ENCODE measurements at regions not wholly inside any gene's neighbourhood (a gene's known extent, or its start where the extent isn't known, plus 50 kb on each side); places are given as distances from the start of the nearest gene placed in this dataset.

DNA sequence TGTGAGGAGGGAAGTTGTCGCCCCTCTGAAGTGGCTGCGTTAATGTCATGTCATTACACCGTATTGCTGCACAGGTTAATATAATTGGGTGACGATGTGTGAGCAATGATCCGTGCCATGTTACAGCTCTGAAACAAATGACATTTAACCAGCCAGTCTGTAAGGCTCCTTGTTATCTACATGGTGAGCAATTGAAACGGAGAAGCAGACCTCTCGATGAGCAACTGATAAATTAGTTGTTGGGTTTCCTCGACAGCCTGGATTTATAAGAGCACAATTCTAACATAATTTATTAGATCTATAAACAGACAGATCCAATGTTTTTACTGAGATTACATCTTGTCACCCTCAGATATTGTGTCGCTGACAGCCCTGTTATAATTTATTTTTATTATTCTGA is 49.9 kb upstream of the MAFB start:
- peak; percentile 34 for DNase-seq

GRCh38 chr20:40739841-40740240 is 50.8 kb upstream of the MAFB start:
- DNase-seq = no peak

GRCh38 chr20:40741507-40742106 is 52.6 kb upstream of the MAFB start:
- DNase-seq = no peak

- no peak for DNase-seq
Observed at GRCh38 chr20:40743141-40743775, 54.2 kb upstream of the MAFB start.

DNA sequence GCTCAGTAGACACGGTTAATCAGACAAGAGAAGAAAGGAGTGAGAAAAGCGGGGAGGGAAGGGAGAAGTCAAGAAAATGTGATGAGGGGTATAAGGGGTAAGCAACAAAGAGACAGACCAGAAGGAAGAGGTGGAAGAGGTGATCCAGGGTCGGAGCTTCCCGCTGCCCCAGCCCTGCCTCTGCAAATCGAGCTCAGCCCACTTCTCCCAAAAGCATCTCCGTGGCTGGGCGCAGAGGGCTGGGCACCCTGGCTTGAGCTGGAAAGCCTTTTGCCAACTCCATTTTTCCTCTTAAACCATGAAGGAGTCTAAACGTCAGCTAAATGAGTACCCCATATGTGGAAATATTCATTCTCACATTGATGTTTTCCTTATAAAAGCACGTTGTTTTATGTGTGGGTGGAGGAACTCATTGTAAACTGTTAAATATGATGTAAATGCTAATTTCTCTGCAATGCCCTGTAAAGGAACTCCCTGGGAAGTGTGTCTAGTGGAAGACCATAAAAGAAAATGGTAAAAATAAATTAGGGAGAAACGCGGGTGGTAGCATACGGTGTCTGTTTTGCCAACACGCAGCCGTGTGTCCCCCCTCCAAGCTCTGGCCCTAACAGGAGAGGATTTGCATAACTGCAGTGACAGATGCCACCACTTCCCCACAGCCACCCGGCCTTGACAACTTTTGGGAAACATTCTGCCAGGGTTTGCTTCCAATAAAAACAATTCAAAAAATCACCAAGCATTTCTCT is 55.2 kb upstream of the MAFB start:
- DNase-seq = no peak

- DNase-seq = no peak
Observed at GRCh38 chr20:40744818-40745175, 55.8 kb upstream of the MAFB start.

GRCh38 chr20:40746251-40746650 is 57.2 kb upstream of the MAFB start:
- no peak for DNase-seq

DNA sequence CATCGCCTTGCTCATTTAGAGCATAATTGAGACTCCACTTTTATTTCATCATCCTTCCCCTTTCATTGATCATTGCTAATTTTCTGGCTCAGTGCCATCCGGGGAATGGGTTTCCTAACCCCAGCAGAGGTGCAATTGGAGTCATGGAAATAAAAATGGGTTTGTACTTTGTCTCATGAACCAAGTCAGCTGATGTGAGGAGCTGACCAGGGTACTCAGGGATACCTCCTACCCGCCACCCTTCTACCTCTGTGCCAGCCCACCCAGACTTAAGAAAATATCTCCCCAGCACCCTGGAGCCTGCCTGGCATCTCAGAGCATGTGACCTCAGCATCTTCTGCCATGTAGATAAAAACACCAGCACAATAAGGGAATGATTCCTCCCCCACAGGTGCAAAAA is 59.1 kb upstream of the MAFB start:
- DNase-seq = no peak

- no peak for DNase-seq
Observed at GRCh38 chr20:40749985-40750506, 61.0 kb upstream of the MAFB start.

- no peak for DNase-seq
Observed at GRCh38 chr20:40750541-40751035, 61.6 kb upstream of the MAFB start.

- DNase-seq = no peak
Observed at GRCh38 chr20:40753472-40753871, 64.4 kb upstream of the MAFB start.

DNA sequence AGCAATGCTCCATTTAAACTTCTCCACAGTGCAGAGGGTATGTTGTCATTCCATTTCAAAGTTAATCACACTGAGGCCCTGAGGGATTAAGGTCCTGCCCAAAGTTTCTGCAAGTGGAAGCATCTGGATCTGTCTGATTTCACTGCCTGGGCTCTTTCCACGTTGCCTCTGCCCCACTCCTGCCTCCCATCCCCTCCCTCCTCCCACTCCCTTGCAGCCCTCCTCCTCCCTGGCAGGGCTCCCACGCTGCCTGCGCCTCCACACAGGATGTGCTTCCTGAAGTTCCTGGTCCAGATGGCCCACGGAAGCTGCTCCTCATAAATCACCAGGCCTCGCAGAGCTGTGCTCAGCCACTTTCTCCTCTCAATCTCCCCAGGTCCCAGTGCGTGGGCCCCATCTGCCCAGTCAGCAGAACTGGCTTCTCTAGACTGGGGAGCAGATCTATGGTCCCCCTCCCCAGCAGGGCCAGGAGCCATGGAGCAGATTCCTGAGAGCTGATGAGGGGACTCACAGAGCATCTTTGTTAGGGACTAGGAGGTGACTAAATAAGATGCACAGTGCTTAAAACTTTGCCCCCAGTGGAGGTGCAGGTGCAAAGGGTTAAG is 65.4 kb upstream of the MAFB start:
- DNase-seq = no peak

GRCh38 chr20:40757087-40757486 is 68.1 kb upstream of the MAFB start:
- no peak for DNase-seq

DNA sequence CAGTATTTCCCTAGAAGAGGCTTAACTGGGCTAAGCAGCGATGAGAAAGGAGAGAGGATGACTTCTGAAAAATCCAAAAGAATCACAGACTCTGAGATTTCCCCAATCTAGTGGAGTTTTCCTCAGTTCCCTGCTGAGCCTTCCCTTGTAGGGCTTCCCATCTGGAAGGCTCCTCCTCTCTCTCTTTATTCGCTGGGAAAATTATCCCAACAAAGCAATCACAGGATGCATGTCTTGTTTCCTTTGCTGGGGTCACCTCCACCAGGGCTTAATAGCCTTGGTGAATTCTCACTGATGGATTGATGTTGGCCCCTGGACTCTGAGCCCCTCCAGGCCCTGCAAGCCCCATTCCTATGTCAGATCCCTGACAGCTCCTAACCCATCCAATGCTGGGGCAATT is 69.8 kb upstream of the MAFB start:
- no peak for DNase-seq

DNA sequence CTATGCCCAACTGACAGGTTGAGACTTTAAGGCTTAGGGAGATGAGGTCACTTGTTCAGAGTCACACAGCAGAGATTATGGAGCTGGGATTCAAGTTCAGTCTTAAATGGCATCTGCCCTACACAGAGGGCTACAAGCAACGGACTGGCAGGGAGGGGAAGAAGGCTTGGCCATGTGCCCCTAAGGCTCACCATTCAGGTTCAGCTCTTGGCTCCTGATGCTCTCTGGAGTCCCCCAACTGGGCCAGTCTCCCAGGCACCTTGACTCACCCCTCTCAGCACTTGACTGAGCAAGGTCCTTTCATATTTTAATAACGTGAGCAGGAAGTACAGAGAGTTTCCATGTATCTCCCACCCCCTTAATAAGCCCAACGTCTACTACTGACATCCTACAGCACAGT is 71.4 kb upstream of the MAFB start:
- DNase-seq = no peak

GRCh38 chr20:40763646-40764295 is 74.7 kb upstream of the MAFB start:
- no peak for DNase-seq

DNA sequence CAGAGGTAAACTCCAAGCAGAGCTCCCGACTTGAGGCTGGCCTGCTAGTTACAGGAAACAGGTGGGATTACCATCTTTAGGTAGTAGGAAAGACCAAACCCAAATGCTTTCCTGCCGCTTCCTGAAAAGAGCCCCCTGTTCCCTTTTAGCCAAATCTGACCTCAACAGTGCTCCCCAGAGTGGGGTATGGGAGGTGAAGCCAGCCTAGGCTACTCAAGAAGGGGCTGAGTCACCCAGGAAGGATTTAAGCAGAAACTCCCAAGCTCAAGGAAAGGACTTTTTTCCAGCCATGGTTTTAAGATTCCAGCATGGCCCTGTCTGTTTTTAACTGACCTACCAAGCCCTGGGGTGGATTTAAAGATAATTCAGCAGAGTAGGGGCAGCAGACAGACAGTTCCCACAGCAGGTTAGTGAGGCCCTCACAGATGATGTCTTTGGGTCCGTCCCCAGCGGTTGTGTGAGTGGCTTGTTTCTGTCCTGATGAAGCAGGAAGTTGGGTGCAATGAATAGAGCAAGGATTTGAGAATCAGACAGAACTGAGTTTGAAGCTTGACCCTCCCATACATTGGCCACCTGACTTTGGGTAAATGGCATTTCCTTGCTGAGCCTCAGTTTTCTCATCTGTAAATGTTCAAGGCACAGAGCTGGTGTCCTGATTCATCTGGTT is 76.9 kb upstream of the MAFB start:
- DNase-seq = no peak

DNA sequence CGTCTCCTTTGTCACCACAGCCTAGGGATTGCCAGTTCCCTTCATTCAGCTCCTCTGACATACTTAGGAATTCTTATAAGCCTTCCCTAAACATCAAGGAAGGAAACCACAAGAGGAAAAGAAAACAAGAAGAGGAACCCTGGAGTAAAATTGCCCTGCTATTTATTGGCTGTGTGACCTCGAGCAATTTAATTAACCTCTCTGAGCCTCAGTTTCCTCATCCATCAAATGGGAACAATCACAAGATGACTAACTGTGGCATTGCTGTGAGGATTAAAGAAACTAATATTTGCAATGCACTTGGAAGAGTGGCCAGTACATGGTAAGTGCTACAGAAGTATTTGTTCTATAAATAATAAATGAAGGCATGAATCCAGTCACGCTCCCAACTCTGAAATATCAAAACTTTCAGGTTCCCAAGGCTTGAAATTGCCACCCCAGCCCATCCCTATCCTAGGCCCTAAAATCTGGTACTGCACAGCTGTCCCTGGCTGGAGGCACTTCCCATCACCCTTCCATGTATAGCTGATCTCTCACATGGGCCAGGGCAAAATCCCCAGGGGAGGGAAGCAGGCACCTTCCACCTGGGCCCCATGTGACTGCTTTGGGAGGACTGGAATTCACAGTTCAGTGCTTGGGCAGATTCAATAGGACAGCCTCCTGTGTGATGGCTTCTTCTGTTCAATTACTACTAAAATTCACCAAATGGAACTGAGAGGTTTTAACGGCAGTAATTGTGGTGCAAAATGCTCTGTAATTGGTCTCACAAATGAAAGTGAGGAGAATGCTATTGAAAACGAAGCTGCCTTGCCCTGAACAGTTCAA is 78.0 kb upstream of the MAFB start:
- DNase-seq = no peak

GRCh38 chr20:40767615-40767924 is 78.5 kb upstream of the MAFB start:
- DNase-seq = no peak

- no peak for DNase-seq
Observed at GRCh38 chr20:40768105-40768504, 79.1 kb upstream of the MAFB start.

GRCh38 chr20:40769677-40770285 is 80.7 kb upstream of the MAFB start:
- no peak for DNase-seq

Measured in NCI-H1417 treated with DMSO at 0.1 percent for 48 hours (cell line).